Heart right ventricle (tissue), 16 donors: ENCODE measurements at regions not wholly inside any gene's neighbourhood (a gene's known extent, or its start where the extent isn't known, plus 50 kb on each side); places are given as distances from the start of the nearest gene placed in this dataset.

Experiments used
- ATAC-seq, 8 donors: fragments of 200-7000 bp; cut with Tn5 transposase; one replicate each; pipeline ENCODE4 v1.9.1; 2020; ENCODE audit warnings: mild to moderate bottlenecking in 8 of 8, moderate library complexity in 8 of 8, moderate number of reproducible peaks in 1 of 8
- DNase-seq, 2 donors: peaks; one replicate each; pipeline ENCODE4 v3.0.0-alpha.2; 2020
- H3K27ac ChIP-seq, 10 donors: fragments of 200-600 bp; sonication (generic) in 2 of 10; one replicate each; pipeline versions ENCODE4 v1.5.0 to v1.8.0; 2020 to 2022; ENCODE audit warnings: mild to moderate bottlenecking in 3 of 10
- H3K27me3 ChIP-seq, 7 donors: fragments of 200-600 bp; one replicate each; pipeline ENCODE4 v1.8.0; 2021 to 2022; ENCODE audit warnings: mild to moderate bottlenecking in 2 of 7
- H3K36me3 ChIP-seq, 9 donors: fragments of 200-600 bp; sonication (generic) in 1 of 9; one replicate each; pipeline versions ENCODE4 v1.5.0 to v1.8.0; 2020 to 2022; ENCODE audit warnings: mild to moderate bottlenecking in 2 of 9
- H3K4me1 ChIP-seq, 9 donors: fragments of 200-600 bp; sonication (generic) in 1 of 9; one replicate each; pipeline versions ENCODE4 v1.5.0 to v1.8.0; 2020 to 2022; ENCODE audit warnings: mild to moderate bottlenecking in 4 of 9
- H3K4me3 ChIP-seq, 10 donors: fragments of 200-600 bp; sonication (generic) in 2 of 10; one replicate each; pipeline versions ENCODE4 v1.5.0 to v1.8.0; 2020 to 2022; ENCODE audit warnings: mild to moderate bottlenecking in 7 of 10, moderate library complexity in 2 of 10
- H3K9me3 ChIP-seq, 11 donors: fragments of 200-600 bp in 10 of 11; sonication (generic) in 2 of 11; one replicate each; pipeline versions ENCODE4 v1.5.0 to v1.8.0; 2013 to 2022; ENCODE audit warnings: mild to moderate bottlenecking in 2 of 11, control low read depth in 1 of 11, moderate library complexity in 1 of 11
- WGBS, 2 donors: extraction: QIAGEN DNeasy Blood & Tissue Kit; methylation state at CpG; one replicate each; pipeline ENCODE4 v1.1.7; 2013; ENCODE audit warnings: inconsistent platforms in 1 of 2; 5-methylcytosine and 5-hydroxymethylcytosine counted together
- intact Hi-C, 10 donors: fragments of 100-400 bp; cut with DNase I; formaldehyde crosslinking; loops; one replicate each; pipeline versions ENCODE4 v1.11.1 to v1.14.2; 2022
- TF ChIP-seq, protein P1 (sequence below), 9 donors: fragments of 200-600 bp; sonication (generic) in 2 of 9; IDR thresholded peaks; one replicate each; pipeline versions ENCODE4 v1.5.0 to v1.8.0; 2021 to 2022; ENCODE audit warnings: antibody characterized with exemption in 9 of 9, mild to moderate bottlenecking in 5 of 9, moderate library complexity in 1 of 9
- donor health status: Arrhythmogenic right ventricular cardiomyopathy.
- donor health status: ischemic (EF 13 %, LVEDD 7.1; RV severe dilation, severe dysfunction).
- donor health status: healthy with polysubstance abuse.
- donor health status: DM: no; HTN: yes; CAD: no.
- donor health status: DM: no; HTN: no; CAD: no.
- donor health status: ischemic (EF 25% LVEDD 6.9; RV normal size, moderate dysfunction).
- donor health status: ischemic (EF 25% LVEDD 5.7; RV mildly dilated, moderate dysfunction).
- donor health status: healthy.
- donor health status: DM: yes; HTN: yes; CAD: no.
- donor health status: Ischemic cardiomyopathy.
- donor health status: ischemic (EF 35%, LVEDD 5.7; RV mildly dilated, moderate dysfunction).
- donor health status: nonischemic (EF 11% LVEDD 7.7; RV severe dilation, severe dysfunction).
- donor health status: DM: yes; HTN: yes; CAD: no.
- donor health status: PGD.
- donor health status: ischemic (EF 29% LVEDD 5.4; RV normal size, mild dysfunction).
- donor health status: nonischemic (EF 23%, LVEDD 6.1; RV moderate dilation, normal function).

DNA sequence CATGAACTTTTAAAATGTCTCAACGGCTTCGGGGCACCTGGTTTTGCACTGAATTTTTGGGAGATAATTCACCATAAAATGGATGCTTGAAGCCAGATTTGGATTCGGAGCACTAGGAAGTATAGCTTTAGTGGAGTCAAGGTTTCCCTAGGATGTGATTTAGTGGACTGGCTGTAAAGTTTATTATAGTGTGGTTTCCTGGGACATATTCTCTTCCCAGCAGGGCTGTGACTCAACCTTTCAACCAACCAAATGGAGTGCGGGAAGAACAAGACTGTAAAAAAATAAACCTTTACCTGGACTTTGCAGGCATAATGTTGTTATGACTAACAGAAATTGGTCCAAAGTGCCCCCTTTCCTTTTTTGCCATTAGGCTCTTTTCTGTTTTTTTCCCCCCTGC, 327.4 kb upstream of the MAN1A1 start:
- Histone ChIP-seq H3K4me1 (no peaks in the 10 kb centered on the region), H3K36me3 (no peaks in the 10 kb centered on the region), H3K27me3 (no peaks in the 10 kb centered on the region), H3K4me3 (no peak overlapping the region), H3K27ac (no peak overlapping the region), H3K9me3 (no peaks in the 10 kb centered on the region)
- 86 to 90% methylated on average over 4 of the region's 4 CpGs for WGBS, 2 donors
- TF ChIP-seq, protein P1, sequence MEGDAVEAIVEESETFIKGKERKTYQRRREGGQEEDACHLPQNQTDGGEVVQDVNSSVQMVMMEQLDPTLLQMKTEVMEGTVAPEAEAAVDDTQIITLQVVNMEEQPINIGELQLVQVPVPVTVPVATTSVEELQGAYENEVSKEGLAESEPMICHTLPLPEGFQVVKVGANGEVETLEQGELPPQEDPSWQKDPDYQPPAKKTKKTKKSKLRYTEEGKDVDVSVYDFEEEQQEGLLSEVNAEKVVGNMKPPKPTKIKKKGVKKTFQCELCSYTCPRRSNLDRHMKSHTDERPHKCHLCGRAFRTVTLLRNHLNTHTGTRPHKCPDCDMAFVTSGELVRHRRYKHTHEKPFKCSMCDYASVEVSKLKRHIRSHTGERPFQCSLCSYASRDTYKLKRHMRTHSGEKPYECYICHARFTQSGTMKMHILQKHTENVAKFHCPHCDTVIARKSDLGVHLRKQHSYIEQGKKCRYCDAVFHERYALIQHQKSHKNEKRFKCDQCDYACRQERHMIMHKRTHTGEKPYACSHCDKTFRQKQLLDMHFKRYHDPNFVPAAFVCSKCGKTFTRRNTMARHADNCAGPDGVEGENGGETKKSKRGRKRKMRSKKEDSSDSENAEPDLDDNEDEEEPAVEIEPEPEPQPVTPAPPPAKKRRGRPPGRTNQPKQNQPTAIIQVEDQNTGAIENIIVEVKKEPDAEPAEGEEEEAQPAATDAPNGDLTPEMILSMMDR (IDR thresholded peaks at IDR 0.05), result no peak
- ATAC-seq, result no peak
- no peak for DNase-seq
- intact Hi-C loops, result no loop called here

GRCh38 chr6:119676230-119676629, 326.7 kb upstream of the MAN1A1 start:
- H3K27ac ChIP-seq, result no peak overlapping the region
- WGBS, 2 donors, result 72 to 83% methylated on average over 1 of the region's 1 CpG
- DNase-seq (no peak), ATAC-seq (no peak)
- no peaks in the 10 kb centered on the region for H3K4me1 ChIP-seq
- H3K27me3 ChIP-seq, result no peaks in the 10 kb centered on the region
- no peaks in the 10 kb centered on the region for H3K36me3 ChIP-seq
- TF ChIP-seq, protein P1 (IDR thresholded peaks at IDR 0.05), result no peak
- no peaks in the 10 kb centered on the region for H3K9me3 ChIP-seq
- intact Hi-C loops, result no loop called here
- no peak overlapping the region for H3K4me3 ChIP-seq

GRCh38 chr6:119673741-119674140, 324.2 kb upstream of the MAN1A1 start:
- Histone ChIP-seq H3K4me3 (no peak overlapping the region), H3K27me3 (no peaks in the 10 kb centered on the region)
- TF ChIP-seq, protein P1 (IDR thresholded peaks at IDR 0.05), result no peak

GRCh38 chr6:119672725-119673124, 323.2 kb upstream of the MAN1A1 start:
- Histone ChIP-seq H3K4me1 (peaks cover 0 to 19% (median 0%) of the 10 kb centered on the region in 9 donors), H3K36me3 (no peaks in the 10 kb centered on the region), H3K27me3 (no peaks in the 10 kb centered on the region), H3K4me3 (no peak overlapping the region), H3K9me3 (no peaks in the 10 kb centered on the region), H3K27ac (no peak overlapping the region)
- ATAC-seq (no peak), DNase-seq (no peak)
- TF ChIP-seq, protein P1 (IDR thresholded peaks at IDR 0.05), result no peak
- intact Hi-C loops, result no loop called here
- WGBS, 2 donors, result 71 to 78% methylated on average over 1 of the region's 1 CpG

More at GRCh38 chr6:119673741-119674140, 324.2 kb upstream of the MAN1A1 start:
- H3K4me1 ChIP-seq, result peaks cover 0 to 14% (median 0%) of the 10 kb centered on the region in 9 donors
- H3K9me3 ChIP-seq, result no peaks in the 10 kb centered on the region
- H3K27ac ChIP-seq, result no peak overlapping the region
- ATAC-seq (no peak), DNase-seq (no peak)
- intact Hi-C loops, result no loop called here
- H3K36me3 ChIP-seq, result no peaks in the 10 kb centered on the region
